Neuron (in vitro differentiated cells): ENCODE measurements at regions not wholly inside any gene's neighbourhood (a gene's known extent, or its start where the extent isn't known, plus 50 kb on each side); places are given as distances from the start of the nearest gene placed in this dataset.

ENCODE experiments used
- H2AFZ ChIP-seq: one replicate; pipeline ENCODE4 v1.6.1; 2013; ENCODE audit warnings: low read depth, mild to moderate bottlenecking, inconsistent platforms, low read length, moderate library complexity
- H3K27me3 ChIP-seq: one replicate; pipeline ENCODE4 v1.6.1; 2013; ENCODE audit warnings: low read length; ENCODE audit not compliant: insufficient read depth
- H3K36me3 ChIP-seq: one replicate; pipeline ENCODE4 v1.6.1; 2013; ENCODE audit warnings: low read length; ENCODE audit not compliant: insufficient read depth
- H3K4me1 ChIP-seq: one replicate; pipeline ENCODE4 v1.6.1; 2013; ENCODE audit warnings: low read length; ENCODE audit not compliant: insufficient read depth
- H3K4me3 ChIP-seq: 2 replicates; pipeline ENCODE4 v1.5.1; 2013; ENCODE audit warnings: mild to moderate bottlenecking, low read length, moderate library complexity
- H3K9me3 ChIP-seq: one replicate; pipeline ENCODE4 v1.6.1; 2013; ENCODE audit warnings: low read length

- H2AFZ ChIP-seq, result no peak overlapping the region
- no peak overlapping the region for H3K4me3 ChIP-seq
- peaks cover 2% of the 10 kb centered on the region for H3K27me3 ChIP-seq
- no peaks in the 10 kb centered on the region for H3K9me3 ChIP-seq
- no peaks in the 10 kb centered on the region for H3K36me3 ChIP-seq
- peaks cover 2% of the 10 kb centered on the region for H3K4me1 ChIP-seq
These were observed 122.8 kb upstream of the PAXBP1 start for GRCh38 chr21:32894321-32894720.

DNA sequence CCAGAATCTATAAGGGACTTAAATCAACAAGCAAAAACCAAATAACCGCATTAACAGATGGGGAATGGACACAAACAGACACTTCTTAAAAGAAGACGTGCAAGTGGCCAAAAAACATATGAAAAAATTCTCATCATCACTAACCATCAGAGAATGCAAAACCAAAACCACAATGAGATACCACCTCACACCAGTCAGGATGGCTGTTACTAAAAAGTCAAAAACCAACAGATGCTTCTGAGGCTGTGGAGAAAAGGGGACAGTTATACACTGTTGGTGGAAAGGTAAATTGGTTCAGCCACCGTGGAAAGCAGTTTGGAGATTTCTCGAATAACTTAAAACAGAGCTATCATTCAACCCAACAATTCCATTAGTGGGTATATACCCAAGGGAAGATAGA is 124.9 kb upstream of the OLIG2 start:
- H3K27me3 ChIP-seq, result no peaks in the 10 kb centered on the region
- H2AFZ ChIP-seq, result no peak overlapping the region
- H3K9me3 ChIP-seq, result no peaks in the 10 kb centered on the region
- no peak overlapping the region for H3K4me3 ChIP-seq
- no peaks in the 10 kb centered on the region for H3K4me1 ChIP-seq
- H3K36me3 ChIP-seq, result no peaks in the 10 kb centered on the region

GRCh38 chr21:32907521-32907920 is 118.2 kb upstream of the OLIG2 start:
- no peaks in the 10 kb centered on the region for H3K36me3 ChIP-seq
- H2AFZ ChIP-seq, result no peak overlapping the region
- H3K27me3 ChIP-seq, result peaks cover 3% of the 10 kb centered on the region
- no peaks in the 10 kb centered on the region for H3K4me1 ChIP-seq
- H3K4me3 ChIP-seq, result no peak overlapping the region
- no peaks in the 10 kb centered on the region for H3K9me3 ChIP-seq

DNA sequence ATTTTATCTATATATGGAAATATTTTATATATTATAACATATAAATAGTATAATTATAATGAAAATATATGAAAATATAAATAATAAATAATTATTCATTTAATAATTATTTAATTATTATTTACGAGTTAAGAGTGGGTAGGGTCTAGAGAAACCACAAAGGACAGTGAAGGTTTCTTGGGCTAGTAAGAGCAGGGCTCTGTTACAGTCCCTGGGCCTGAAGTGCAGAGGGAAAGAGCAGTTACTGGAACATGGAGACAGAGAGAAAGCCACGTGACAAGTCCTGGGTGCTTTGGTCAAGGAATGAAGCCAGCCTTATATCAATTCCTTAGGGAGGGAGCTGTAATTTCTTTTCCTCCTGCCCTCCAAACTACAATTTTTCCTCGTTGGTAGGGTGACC is 117.2 kb upstream of the OLIG2 start:
- H3K9me3 ChIP-seq, result no peaks in the 10 kb centered on the region
- H3K36me3 ChIP-seq, result no peaks in the 10 kb centered on the region
- no peak overlapping the region for H3K4me3 ChIP-seq
- H2AFZ ChIP-seq, result no peak overlapping the region
- peaks cover 3% of the 10 kb centered on the region for H3K27me3 ChIP-seq
- H3K4me1 ChIP-seq, result no peaks in the 10 kb centered on the region

DNA sequence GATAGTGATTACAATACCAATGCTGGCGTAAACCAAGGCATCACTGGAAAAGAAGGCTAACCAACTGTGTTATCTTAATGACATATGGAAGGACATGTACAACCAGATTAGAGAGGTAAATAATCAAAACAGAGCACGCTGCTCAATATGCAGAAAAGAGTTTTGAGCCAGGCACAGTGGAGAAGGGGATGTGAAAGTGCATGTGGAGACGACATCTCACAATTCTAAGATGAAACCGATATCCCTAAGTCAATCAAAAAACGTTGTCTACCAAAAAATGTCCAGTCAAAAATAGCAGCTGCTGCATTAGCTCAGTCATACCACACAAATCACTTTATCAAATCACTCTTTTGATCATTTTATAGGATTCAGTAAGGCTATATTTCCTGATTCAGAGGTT is 116.3 kb upstream of the OLIG2 start:
- no peaks in the 10 kb centered on the region for H3K4me1 ChIP-seq
- H3K4me3 ChIP-seq, result no peak overlapping the region
- peaks cover 3% of the 10 kb centered on the region for H3K27me3 ChIP-seq
- no peaks in the 10 kb centered on the region for H3K9me3 ChIP-seq
- H3K36me3 ChIP-seq, result no peaks in the 10 kb centered on the region
- H2AFZ ChIP-seq, result no peak overlapping the region

- Histone ChIP-seq H3K9me3 (no peaks in the 10 kb centered on the region), H3K4me3 (no peak overlapping the region), H3K36me3 (no peaks in the 10 kb centered on the region), H3K4me1 (peaks cover 18% of the 10 kb centered on the region), H3K27me3 (no peaks in the 10 kb centered on the region), H2AFZ (no peak overlapping the region)
These were observed 111.2 kb upstream of the OLIG2 start for GRCh38 chr21:32914424-32915039.

DNA sequence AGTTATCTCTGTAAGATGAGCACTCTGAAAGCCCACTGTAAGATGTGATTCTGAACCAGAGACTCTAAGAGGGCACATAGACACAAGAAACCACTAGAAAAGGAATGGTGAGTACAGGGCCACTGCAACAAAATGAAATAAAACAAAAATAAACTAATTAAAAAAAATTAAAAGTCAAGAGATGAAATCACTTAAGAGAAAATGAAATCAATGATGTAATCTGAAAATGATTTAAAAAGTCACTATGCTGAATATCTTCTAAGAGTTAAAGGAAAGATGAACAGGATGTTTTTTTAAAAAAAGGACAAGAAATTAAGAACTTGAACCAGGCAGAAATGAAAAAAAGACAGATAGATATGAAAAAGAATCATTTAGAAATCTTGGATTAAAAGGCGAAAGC is 110.6 kb upstream of the OLIG2 start:
- Histone ChIP-seq H3K4me3 (no peak overlapping the region), H2AFZ (no peak overlapping the region), H3K36me3 (no peaks in the 10 kb centered on the region), H3K4me1 (peaks cover 18% of the 10 kb centered on the region), H3K9me3 (no peaks in the 10 kb centered on the region), H3K27me3 (no peaks in the 10 kb centered on the region)

GRCh38 chr21:32916088-32916487 is 109.6 kb upstream of the OLIG2 start:
- H2AFZ ChIP-seq, result no peak overlapping the region
- peaks cover 18% of the 10 kb centered on the region for H3K4me1 ChIP-seq
- H3K27me3 ChIP-seq, result no peaks in the 10 kb centered on the region
- H3K36me3 ChIP-seq, result no peaks in the 10 kb centered on the region
- H3K9me3 ChIP-seq, result no peaks in the 10 kb centered on the region
- no peak overlapping the region for H3K4me3 ChIP-seq

DNA sequence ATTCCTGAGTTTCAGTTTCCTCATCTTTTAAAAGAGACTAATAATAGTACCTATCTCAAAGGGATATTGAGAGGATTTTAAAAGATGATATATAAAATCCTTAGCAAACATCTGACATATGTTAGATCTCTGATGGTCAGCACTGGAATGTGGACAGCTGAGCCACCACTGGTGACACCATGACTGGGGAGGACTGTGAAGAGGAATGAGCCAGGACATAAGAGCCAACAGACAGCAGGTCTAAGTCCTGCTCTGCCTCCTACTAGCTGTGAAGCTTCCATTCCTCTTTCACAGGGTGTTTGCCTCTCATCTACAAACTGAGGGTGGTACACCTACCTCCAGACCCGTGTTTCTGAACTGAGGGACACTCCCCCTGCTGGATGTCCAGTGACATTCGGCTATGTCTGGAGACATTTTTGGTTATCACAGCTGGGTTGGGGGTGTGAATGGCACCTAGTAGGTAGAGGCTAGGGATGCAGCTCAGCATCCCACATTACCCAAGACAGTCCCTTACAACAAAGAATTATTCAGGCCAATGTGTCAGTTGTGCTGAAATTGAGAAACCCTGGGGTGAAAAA is 109.1 kb upstream of the OLIG2 start:
- Histone ChIP-seq H3K4me1 (peaks cover 18% of the 10 kb centered on the region), H3K9me3 (no peaks in the 10 kb centered on the region), H3K4me3 (no peak overlapping the region), H3K36me3 (no peaks in the 10 kb centered on the region), H3K27me3 (no peaks in the 10 kb centered on the region), H2AFZ (no peak overlapping the region)

DNA sequence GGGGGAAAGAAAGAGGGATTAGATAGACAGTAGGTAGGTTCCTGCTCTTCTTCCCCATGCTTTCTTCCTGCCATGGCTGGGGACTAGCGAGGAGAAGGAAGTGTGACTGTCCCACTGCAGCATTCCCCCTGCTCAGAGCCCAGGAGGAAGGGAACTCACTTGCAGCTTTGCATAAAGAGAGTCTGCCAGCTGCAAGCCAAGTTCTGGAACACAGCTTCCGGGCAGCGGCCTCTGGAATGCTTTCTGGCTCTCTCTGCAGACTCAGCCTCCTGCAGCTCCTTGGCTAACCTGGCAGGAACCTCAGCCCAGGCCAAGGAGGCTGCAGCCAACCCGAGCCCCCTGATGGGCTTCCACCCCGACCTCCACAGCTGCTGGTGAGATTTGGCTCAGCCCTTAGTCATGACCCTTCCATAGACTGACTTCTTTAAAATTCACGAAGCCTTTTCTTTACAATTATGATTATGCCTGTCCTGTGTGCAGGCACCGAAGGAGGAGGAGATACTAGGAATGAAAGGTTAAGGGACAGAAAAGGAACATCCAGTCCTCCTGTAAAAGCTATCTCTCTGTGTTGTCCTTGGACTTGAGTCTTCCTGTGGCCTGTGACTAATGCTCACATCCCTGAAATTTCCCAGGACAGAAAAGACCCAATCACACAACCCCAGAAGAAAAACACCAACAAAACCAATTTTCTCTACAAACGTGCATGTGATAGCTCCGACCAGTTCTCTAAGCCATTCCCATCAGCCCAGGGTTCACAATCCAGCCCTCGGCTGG is 108.2 kb upstream of the OLIG2 start:
- H3K4me1 ChIP-seq, result peaks cover 18% of the 10 kb centered on the region
- H3K27me3 ChIP-seq, result no peaks in the 10 kb centered on the region
- H2AFZ ChIP-seq, result no peak overlapping the region
- no peaks in the 10 kb centered on the region for H3K9me3 ChIP-seq
- no peaks in the 10 kb centered on the region for H3K36me3 ChIP-seq
- no peak overlapping the region for H3K4me3 ChIP-seq

DNA sequence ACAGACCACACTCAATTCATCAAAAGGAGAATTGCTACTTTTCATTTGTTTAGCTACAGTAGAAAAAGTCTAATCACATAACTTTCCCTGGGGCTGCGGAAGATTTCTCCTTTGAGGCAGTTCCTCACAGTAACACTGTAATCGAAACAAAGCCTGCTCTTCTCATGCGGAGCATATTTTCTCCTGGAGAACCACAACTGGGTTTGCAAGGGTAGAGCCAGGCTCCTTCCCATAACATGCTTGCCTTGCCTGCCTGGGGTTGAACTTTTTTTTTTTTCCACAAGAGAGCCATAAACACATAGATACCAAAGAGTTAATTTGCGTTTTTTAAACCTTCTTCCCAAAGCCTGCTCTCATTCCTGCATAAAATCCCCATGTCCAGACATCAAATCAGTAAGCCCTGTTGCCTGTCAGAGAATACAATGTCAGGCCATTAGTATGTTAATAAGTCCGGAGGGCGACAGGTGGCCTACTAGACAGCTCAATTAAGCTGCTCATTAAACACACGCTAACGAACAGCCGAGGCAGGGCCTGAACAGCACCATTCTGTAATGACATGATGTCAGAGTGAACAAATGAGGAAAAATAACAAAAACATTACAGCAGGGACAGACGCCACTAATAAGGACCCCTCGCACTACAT is 107.1 kb upstream of the OLIG2 start:
- Histone ChIP-seq H2AFZ (no peak overlapping the region), H3K9me3 (no peaks in the 10 kb centered on the region), H3K4me1 (peaks cover 18% of the 10 kb centered on the region), H3K36me3 (no peaks in the 10 kb centered on the region), H3K4me3 (no peak overlapping the region), H3K27me3 (no peaks in the 10 kb centered on the region)

DNA sequence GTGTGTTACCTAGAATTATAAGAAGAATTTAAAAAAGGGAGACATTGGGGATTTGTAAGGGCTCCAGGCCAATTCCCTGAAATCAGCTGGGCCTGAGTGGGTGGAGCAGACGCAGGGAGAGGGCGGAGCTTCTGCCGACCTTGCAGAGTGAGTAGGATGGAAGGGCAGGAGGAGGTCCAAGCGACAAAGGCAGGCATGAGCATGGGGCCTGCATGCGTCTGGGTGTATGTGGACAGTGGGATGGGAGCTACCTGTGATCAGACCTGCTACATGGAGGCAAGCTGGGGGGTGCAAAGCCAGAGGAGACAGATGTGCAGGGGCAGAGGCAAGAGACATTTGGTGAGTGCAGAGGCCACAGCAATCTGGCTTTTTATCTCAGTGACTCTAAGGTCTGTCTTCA is 105.3 kb upstream of the OLIG2 start:
- H3K9me3 ChIP-seq, result no peaks in the 10 kb centered on the region
- H3K4me1 ChIP-seq, result peaks cover 18% of the 10 kb centered on the region
- no peak overlapping the region for H2AFZ ChIP-seq
- no peak overlapping the region for H3K4me3 ChIP-seq
- no peaks in the 10 kb centered on the region for H3K27me3 ChIP-seq
- H3K36me3 ChIP-seq, result no peaks in the 10 kb centered on the region

- Histone ChIP-seq H3K27me3 (no peaks in the 10 kb centered on the region), H3K36me3 (no peaks in the 10 kb centered on the region), H3K9me3 (peaks cover 1% of the 10 kb centered on the region), H3K4me3 (no peak overlapping the region), H2AFZ (no peak overlapping the region), H3K4me1 (peaks cover 18% of the 10 kb centered on the region)
These were observed 104.0 kb upstream of the OLIG2 start for GRCh38 chr21:32921632-32922230.
